ENCODE measurements at regions not wholly inside any gene's neighbourhood (a gene's known extent, or its start where the extent isn't known, plus 50 kb on each side); places are given as distances from the start of the nearest gene placed in this dataset.

- Histone ChIP-seq H3K4me1 (peaks cover 13% of the 10 kb centered on the region), H3K36me3 (no peaks in the 10 kb centered on the region), H3K9me3 (no peaks in the 10 kb centered on the region), H3K27me3 (no peaks in the 10 kb centered on the region), H3K4me3 (no peak overlapping the region), H3K27ac (no peak overlapping the region)
- TF ChIP-seq CTCF (IDR thresholded peaks at IDR 0.05) (no peak), POLR2AphosphoS5 (IDR thresholded peaks at IDR 0.05; ENCODE audit: insufficient read depth in 1 of 2, low read depth in 1 of 2) (no peak), POLR2A (IDR thresholded peaks at IDR 0.05) (no peak)
- no peak for DNase-seq (ENCODE audit: extremely low spot score in 2 of 2)
- intact Hi-C loops (cut with DNase I), result no loop called here
Measured at GRCh38 chr5:123265551-123265950, 157.7 kb downstream of the CEP120 start.

GRCh38 chr5:123264394-123264793 lies 158.8 kb downstream of the CEP120 start:
- Histone ChIP-seq H3K36me3 (no peaks in the 10 kb centered on the region), H3K4me3 (no peak overlapping the region), H3K4me1 (peaks cover 13% of the 10 kb centered on the region), H3K27ac (no peak overlapping the region), H3K27me3 (no peaks in the 10 kb centered on the region), H3K9me3 (no peaks in the 10 kb centered on the region)
- intact Hi-C loops (cut with DNase I), result no loop called here
- TF ChIP-seq POLR2A (IDR thresholded peaks at IDR 0.05) (no peak), POLR2AphosphoS5 (IDR thresholded peaks at IDR 0.05; ENCODE audit: insufficient read depth in 1 of 2, low read depth in 1 of 2) (no peak), CTCF (IDR thresholded peaks at IDR 0.05) (no peak)
- DNase-seq (ENCODE audit: extremely low spot score in 2 of 2), result no peak

GRCh38 chr5:123263859-123264258 lies 159.3 kb downstream of the CEP120 start:
- no peak overlapping the region for H3K4me3 ChIP-seq
- no peaks in the 10 kb centered on the region for H3K27me3 ChIP-seq
- TF ChIP-seq CTCF (IDR thresholded peaks at IDR 0.05) (no peak), POLR2AphosphoS5 (IDR thresholded peaks at IDR 0.05; ENCODE audit: insufficient read depth in 1 of 2, low read depth in 1 of 2) (no peak), POLR2A (IDR thresholded peaks at IDR 0.05) (no peak)
- H3K9me3 ChIP-seq, result no peaks in the 10 kb centered on the region
- no peaks in the 10 kb centered on the region for H3K36me3 ChIP-seq
- peaks cover 13% of the 10 kb centered on the region for H3K4me1 ChIP-seq
- H3K27ac ChIP-seq, result no peak overlapping the region
- no peak for DNase-seq (ENCODE audit: extremely low spot score in 2 of 2)
- intact Hi-C loops (cut with DNase I), result no loop called here

- intact Hi-C loops (cut with DNase I), result no loop called here
- H3K27me3 ChIP-seq, result no peaks in the 10 kb centered on the region
- H3K27ac ChIP-seq, result no peak overlapping the region
- H3K4me1 ChIP-seq, result peaks cover 13% of the 10 kb centered on the region
- TF ChIP-seq CTCF (IDR thresholded peaks at IDR 0.05) (no peak), POLR2A (IDR thresholded peaks at IDR 0.05) (no peak), POLR2AphosphoS5 (IDR thresholded peaks at IDR 0.05; ENCODE audit: insufficient read depth in 1 of 2, low read depth in 1 of 2) (no peak)
- no peaks in the 10 kb centered on the region for H3K9me3 ChIP-seq
- H3K4me3 ChIP-seq, result no peak overlapping the region
- DNase-seq (ENCODE audit: extremely low spot score in 2 of 2), result no peak
- H3K36me3 ChIP-seq, result no peaks in the 10 kb centered on the region
Measured at GRCh38 chr5:123262216-123262823, 160.9 kb downstream of the CEP120 start.

GRCh38 chr5:123261752-123262151 lies 161.5 kb downstream of the CEP120 start:
- no peaks in the 10 kb centered on the region for H3K27me3 ChIP-seq
- intact Hi-C loops (cut with DNase I), result no loop called here
- no peaks in the 10 kb centered on the region for H3K9me3 ChIP-seq
- no peaks in the 10 kb centered on the region for H3K36me3 ChIP-seq
- H3K4me1 ChIP-seq, result peaks cover 13% of the 10 kb centered on the region
- no peak overlapping the region for H3K27ac ChIP-seq
- no peak for DNase-seq (ENCODE audit: extremely low spot score in 2 of 2)
- TF ChIP-seq CTCF (IDR thresholded peaks at IDR 0.05) (no peak), POLR2A (IDR thresholded peaks at IDR 0.05) (no peak), POLR2AphosphoS5 (IDR thresholded peaks at IDR 0.05; ENCODE audit: insufficient read depth in 1 of 2, low read depth in 1 of 2) (no peak)
- H3K4me3 ChIP-seq, result no peak overlapping the region

All from vagina (tissue), 2 donors.